GM11168 (cell line): ENCODE measurements at regions not wholly inside any gene's neighbourhood (a gene's known extent, or its start where the extent isn't known, plus 50 kb on each side); places are given as distances from the start of the nearest gene placed in this dataset.

Experiments
- in situ Hi-C: fragments of 300-500 bp; cut with MboI; formaldehyde crosslinking; loops from one replicate; pipeline ENCODE4 v1.12.0; 2022; ENCODE audit warnings: low sequenced_read_pairs; ENCODE audit not compliant: unreplicated experiment

GRCh38 chr15:93515256-93516051 lies 426.4 kb upstream of the RGMA start:
- in situ Hi-C loops: no loop called here

- in situ Hi-C loops: no loop called here
Measured at GRCh38 chr15:93506646-93507045, 417.6 kb upstream of the RGMA start.

- in situ Hi-C loops: no loop called here
Measured at GRCh38 chr15:93505506-93505905, 416.5 kb upstream of the RGMA start.

GRCh38 chr15:93501946-93502345 lies 412.9 kb upstream of the RGMA start:
- in situ Hi-C loops: no loop called here

GRCh38 chr15:93500155-93500554 lies 411.1 kb upstream of the RGMA start:
- in situ Hi-C loops: no loop called here

- in situ Hi-C loops: no loop called here
Measured at GRCh38 chr15:93497291-93497690, 408.3 kb upstream of the RGMA start.

- in situ Hi-C loops: no loop called here
Measured at GRCh38 chr15:93496888-93497287, 407.9 kb upstream of the RGMA start.

- in situ Hi-C loops: no loop called here
Measured at GRCh38 chr15:93495799-93496637, 407.0 kb upstream of the RGMA start.

- in situ Hi-C loops: no loop called here
Measured at GRCh38 chr15:93493172-93493571, 404.2 kb upstream of the RGMA start.

- in situ Hi-C loops: no loop called here
Measured at GRCh38 chr15:93491291-93491690, 402.3 kb upstream of the RGMA start.

- in situ Hi-C loops: no loop called here
Measured at GRCh38 chr15:93488296-93488713, 399.3 kb upstream of the RGMA start.

- in situ Hi-C loops: no loop called here
Measured at GRCh38 chr15:93486407-93487117, 397.6 kb upstream of the RGMA start.

- in situ Hi-C loops: no loop called here
Measured at GRCh38 chr15:93485438-93486327, 396.7 kb upstream of the RGMA start.

- in situ Hi-C loops: no loop called here
Measured at GRCh38 chr15:93483923-93484322, 394.9 kb upstream of the RGMA start.

GRCh38 chr15:93482731-93483130 lies 393.7 kb upstream of the RGMA start:
- in situ Hi-C loops: no loop called here

- in situ Hi-C loops: no loop called here
Measured at GRCh38 chr15:93479715-93480114, 390.7 kb upstream of the RGMA start.

GRCh38 chr15:93478947-93479346 lies 389.9 kb upstream of the RGMA start:
- in situ Hi-C loops: no loop called here

GRCh38 chr15:93477721-93478120 lies 388.7 kb upstream of the RGMA start:
- in situ Hi-C loops: no loop called here

- in situ Hi-C loops: no loop called here
Measured at GRCh38 chr15:93477188-93477587, 388.2 kb upstream of the RGMA start.
